GM12892 (cell line): ENCODE measurements at regions not wholly inside any gene's neighbourhood (a gene's known extent, or its start where the extent isn't known, plus 50 kb on each side); places are given as distances from the start of the nearest gene placed in this dataset.

ENCODE experiments used
- POLR2A ChIP-seq: IDR thresholded peaks from 2 replicates; pipeline ENCODE4 v1.6.1; 2011; ENCODE audit warnings: low read depth, low read length, control low read depth
- TAF1 ChIP-seq: IDR thresholded peaks from 2 replicates; pipeline ENCODE4 v1.6.1; 2011; ENCODE audit warnings: low read depth, mild to moderate bottlenecking, control low read depth, low read length, borderline replicate concordance

GRCh38 chr4:71235311-71236201 lies 103.3 kb upstream of the SLC4A4 start:
- TF ChIP-seq POLR2A = no peak
- no peak for TF ChIP-seq TAF1
